HG02678 (cell line): ENCODE measurements at regions not wholly inside any gene's neighbourhood (a gene's known extent, or its start where the extent isn't known, plus 50 kb on each side); places are given as distances from the start of the nearest gene placed in this dataset.

Source experiments
- ATAC-seq: cut with Tn5 transposase; IDR thresholded peaks from one replicate; pipeline ENCODE4 v1.9.1; 2021; ENCODE audit warnings: mild to moderate bottlenecking, moderate library complexity; ENCODE audit not compliant: unreplicated experiment

- ATAC-seq = no peak
Observed at GRCh38 chr11:70713988-70714665, 315.8 kb downstream of the CTTN start.

GRCh38 chr11:70715166-70715951 is 317.0 kb downstream of the CTTN start:
- ATAC-seq = no peak

DNA sequence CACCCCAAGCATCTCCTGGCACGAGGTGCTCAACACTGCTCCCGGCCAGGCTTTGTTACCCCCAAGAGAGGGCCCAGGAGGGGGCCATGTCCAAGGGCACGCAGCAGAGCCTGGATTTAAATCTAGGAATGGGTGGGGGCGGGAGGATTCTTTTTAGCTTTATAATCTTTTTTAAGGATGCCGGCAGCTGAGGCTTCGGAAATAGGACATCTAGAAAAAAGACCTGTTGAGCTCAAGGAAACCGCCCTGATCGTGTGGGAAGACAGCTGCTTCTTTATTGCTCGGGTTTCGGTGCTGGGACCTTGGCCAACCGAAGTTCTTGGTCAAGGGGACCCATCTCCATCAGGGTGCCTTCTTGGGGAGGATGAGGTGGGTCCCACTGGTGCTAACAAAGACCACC is 317.9 kb downstream of the CTTN start:
- no peak for ATAC-seq

DNA sequence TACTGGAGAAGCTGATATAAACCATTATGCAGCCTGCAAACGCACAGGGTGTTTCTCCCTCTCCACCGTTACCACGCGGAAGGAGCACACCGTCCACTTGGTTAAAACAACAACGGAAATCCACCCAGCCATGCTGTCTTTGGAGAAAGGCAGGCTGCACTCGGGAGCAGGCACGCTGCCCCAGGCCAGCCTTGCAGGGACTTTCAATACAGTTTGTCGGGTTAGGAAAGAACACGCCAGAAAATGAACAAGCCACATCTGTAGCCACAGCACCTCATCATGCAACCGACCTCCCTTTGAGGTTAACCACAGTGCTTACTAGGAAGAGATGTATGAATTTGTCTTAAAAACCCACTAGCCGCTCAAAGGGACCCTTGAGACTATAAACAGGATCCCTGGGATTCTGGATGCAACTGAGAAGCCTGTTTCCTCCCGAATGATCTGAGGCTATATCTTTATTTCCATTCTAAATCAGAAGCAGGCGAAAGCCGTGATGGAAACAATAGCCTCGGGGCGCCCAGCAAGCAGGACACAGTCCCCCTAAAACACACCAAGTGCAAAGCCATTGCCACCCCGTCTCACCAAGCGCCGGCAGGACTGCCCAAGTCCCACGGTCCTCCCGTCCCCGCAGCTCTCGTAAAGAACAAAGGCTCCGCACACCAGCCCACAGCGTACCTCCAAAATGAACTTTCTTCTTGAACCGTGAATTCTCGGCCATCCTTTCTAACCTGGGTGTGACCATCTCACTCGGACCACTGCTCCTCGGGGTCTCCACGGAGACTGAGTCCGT is 318.9 kb downstream of the CTTN start:
- no peak for ATAC-seq

DNA sequence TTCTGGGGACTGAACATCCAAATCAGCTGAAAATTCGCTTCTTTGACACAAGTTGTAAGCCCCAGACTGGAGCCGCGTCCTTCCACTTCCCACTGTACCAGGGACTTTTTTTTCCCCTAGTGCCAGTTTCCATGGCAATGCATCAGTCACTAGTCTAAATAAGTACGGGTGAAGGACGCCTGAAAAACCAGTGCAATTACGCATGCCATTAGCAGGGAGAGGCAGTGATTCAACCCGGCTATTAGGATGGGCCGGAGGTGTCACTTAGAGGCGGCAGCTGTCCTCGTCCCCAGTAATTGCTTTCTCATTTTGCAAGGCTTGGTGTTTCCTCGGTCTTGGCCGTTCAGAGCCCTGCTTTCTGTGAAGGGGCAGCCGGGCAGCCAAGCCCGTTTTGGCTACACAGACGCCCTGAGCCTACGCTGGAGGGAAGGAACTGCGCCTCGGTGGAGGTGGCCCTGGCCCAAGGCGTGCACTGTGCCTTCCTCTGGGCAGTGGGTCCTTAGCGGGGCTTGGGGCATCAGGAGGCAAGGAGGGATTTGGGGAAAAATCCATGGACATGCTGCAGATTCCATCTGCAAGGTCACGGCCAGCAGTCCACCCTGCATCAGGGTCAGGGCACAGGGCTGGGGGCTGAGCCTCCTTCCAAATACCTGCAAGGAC is 319.7 kb downstream of the CTTN start:
- ATAC-seq = no peak

DNA sequence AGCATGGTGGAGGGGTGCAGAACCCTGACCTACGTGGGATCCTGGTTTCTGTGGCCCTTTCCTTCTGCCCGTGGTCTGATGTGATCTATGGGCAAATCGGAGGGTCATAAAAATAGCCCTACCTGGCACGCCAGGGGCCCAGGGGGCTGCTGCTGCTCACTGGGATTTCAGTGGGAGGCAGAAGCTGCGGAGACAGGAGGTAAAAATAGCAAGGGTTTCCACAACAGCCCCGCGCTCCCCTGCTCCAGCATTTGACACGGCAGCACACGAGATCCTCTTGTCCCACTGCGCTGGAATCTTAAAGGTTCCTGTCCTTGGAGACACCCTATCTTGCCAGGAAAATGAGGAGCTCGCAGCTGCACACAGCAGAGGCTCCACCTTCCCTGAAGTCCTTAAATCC is 321.2 kb downstream of the CTTN start:
- ATAC-seq = no peak

GRCh38 chr11:70720281-70720680 is 322.0 kb downstream of the CTTN start:
- ATAC-seq = no peak

DNA sequence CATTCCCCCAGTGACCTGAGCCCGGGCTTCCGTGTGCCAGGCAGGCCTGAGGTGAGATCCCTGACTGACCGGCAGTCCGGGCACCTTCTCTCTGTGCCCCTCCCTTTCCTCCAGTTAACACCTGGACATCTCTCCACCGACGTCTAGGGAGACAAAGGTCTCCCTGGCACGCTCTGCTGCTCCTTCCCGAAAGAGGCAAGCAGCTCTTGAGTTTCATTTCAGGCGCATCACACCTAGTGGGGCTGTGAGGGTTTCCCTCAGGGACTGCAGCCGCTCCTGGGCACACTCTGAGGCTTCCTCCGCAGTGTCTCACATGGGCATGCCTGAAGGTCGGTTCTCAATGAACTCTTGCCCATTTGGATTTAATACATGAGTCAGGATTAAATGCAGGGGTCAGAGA is 322.7 kb downstream of the CTTN start:
- no peak for ATAC-seq

GRCh38 chr11:70725278-70725677 is 326.9 kb downstream of the CTTN start:
- ATAC-seq = no peak

- no peak for ATAC-seq
Observed at GRCh38 chr11:70725739-70726138, 327.4 kb downstream of the CTTN start.

GRCh38 chr11:70727021-70727420 is 328.7 kb downstream of the CTTN start:
- ATAC-seq = no peak

DNA sequence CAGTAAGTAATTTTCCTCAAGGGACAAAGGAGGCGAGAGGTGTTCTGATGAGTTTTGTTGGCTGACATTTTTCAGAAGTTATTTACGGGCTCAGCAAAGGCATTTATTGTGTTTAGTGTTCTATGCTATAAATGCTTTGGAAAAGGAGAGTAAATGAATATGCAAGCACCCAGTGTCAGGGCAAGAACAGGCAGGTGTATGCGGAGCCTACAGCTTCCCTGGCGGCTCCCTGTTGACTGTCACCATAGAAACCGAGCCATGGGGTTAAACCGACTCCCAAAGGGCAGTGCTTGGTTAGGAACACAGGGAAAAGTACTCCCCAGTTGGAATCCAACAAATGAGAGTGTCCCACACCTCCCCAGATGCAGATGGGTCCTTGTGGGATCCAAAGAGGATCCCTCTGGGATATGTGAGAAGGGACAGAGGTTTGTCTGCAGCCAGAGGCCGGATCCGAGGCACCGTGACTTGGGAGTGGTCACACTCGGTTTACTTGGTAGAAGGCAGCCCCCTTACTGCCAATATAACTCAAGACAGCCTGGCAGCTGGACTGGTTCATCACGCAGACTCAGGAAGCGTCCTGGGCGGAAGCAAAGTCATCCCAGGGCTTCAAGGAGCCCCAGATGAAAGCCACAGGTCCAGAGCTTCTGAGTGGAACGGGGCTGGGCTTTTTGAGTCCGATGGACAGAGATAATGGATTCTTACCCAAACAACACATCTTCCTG is 329.7 kb downstream of the CTTN start:
- ATAC-seq = no peak

- no peak for ATAC-seq
Observed at GRCh38 chr11:70729949-70730348, 331.6 kb downstream of the CTTN start.

- ATAC-seq = no peak
Observed at GRCh38 chr11:70730411-70730810, 332.1 kb downstream of the CTTN start.

GRCh38 chr11:70731271-70732022 is 333.1 kb downstream of the CTTN start:
- ATAC-seq = no peak

DNA sequence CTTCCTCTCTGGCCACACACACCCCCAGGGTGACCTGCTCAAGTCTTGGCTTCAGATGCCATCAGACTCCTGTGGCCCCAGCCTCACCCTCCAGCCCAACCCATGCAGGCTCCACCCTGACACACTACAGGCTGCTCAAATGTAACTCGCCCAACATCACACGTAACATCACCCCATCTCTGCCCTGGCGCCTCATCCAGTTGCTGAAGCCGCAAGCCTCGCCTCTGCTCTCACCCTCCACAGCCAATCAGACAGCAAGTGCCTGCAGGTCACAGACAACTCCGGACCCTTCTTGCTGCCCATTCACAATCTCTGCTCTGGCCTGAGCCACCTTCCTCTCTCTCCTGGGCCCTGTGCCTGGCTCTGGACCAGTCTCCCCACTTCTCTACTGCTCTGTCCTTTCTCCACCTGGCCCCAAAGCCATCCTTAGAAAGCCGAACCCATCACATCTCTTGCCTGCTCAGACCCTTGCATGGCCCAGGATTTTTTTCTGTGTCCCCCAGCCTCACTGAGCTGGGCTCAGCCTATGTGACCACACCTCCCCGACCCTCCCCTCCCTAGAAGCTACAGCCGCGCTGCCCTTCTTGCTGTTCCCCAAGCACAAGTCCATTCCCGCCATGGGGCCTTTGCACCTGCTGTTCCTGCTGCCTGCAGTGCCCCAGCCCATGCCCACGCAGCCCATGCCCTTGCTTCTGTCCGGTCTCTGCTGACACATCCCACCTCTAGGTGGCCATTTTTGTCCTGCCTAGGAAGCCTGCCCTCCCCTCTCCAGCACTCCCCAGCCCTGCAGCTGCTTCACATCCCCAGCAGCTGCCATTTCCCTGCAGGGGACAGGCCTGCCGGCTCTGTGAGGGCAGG is 333.9 kb downstream of the CTTN start:
- no peak for ATAC-seq

GRCh38 chr11:70732881-70733196 is 334.5 kb downstream of the CTTN start:
- ATAC-seq = no peak

- ATAC-seq = no peak
Observed at GRCh38 chr11:70733327-70734325, 335.3 kb downstream of the CTTN start.
